Endothelial cell (in vitro differentiated cells): ENCODE measurements at regions not wholly inside any gene's neighbourhood (a gene's known extent, or its start where the extent isn't known, plus 50 kb on each side); places are given as distances from the start of the nearest gene placed in this dataset.

Experiments
- DNase-seq: peaks from one replicate; pipeline ENCODE4 v3.0.0; 2021; ENCODE audit warnings: low spot score
- H3K27ac Mint-ChIP-seq: one replicate; pipeline ENCODE4 v1.8.0; 2021; ENCODE audit warnings: mixed read lengths, inconsistent platforms; ENCODE audit not compliant: unreplicated experiment
- H3K27me3 Mint-ChIP-seq: one replicate; pipeline ENCODE4 v1.8.0; 2021; ENCODE audit warnings: mild to moderate bottlenecking, moderate library complexity, mixed read lengths, inconsistent platforms; ENCODE audit not compliant: unreplicated experiment
- H3K36me3 Mint-ChIP-seq: one replicate; pipeline ENCODE4 v1.8.0; 2021; ENCODE audit warnings: mild to moderate bottlenecking, low read depth, mixed read lengths, inconsistent platforms; ENCODE audit not compliant: unreplicated experiment
- H3K4me1 Mint-ChIP-seq: one replicate; pipeline ENCODE4 v1.8.0; 2021; ENCODE audit warnings: mild to moderate bottlenecking, mixed read lengths, inconsistent platforms; ENCODE audit not compliant: unreplicated experiment
- H3K4me3 Mint-ChIP-seq: one replicate; pipeline ENCODE4 v1.8.0; 2021; ENCODE audit warnings: mild to moderate bottlenecking, mixed read lengths, inconsistent platforms; ENCODE audit not compliant: unreplicated experiment
- H3K9me3 Mint-ChIP-seq: one replicate; pipeline ENCODE4 v1.8.0; 2021; ENCODE audit warnings: mixed read lengths, inconsistent platforms; ENCODE audit not compliant: unreplicated experiment
- TF ChIP-seq, protein P1 (sequence below): fragments of 200-600 bp; sonication (generic); IDR thresholded peaks from one replicate; pipeline ENCODE4 v1.5.0; 2021; ENCODE audit warnings: antibody characterized with exemption; ENCODE audit not compliant: unreplicated experiment

DNA sequence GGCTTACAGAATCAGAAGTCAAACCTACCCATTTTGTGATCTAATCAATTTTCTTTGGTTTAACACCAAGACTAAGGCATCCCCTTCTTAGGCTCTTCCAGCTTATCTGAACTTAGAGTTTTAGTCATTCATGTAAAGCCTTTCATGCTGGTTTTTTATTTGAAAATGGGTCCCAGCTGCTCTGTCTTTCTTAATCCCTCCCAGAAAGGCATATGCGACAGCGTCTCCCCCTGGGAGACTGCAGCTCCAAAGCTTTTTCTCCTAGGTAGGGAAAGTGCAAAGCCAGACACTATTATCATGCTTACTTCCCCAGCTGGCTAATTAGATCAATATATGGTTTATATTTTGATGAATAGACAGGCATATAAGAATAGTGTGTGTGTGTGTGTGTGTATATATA lies 96.6 kb upstream of the E2F7 start:
- Mint-ChIP-seq H3K4me3 (no peak overlapping the region), H3K27me3 (no peaks in the 10 kb centered on the region), H3K27ac (no peak overlapping the region), H3K9me3 (no peaks in the 10 kb centered on the region), H3K36me3 (no peaks in the 10 kb centered on the region), H3K4me1 (no peaks in the 10 kb centered on the region)
- no peak for DNase-seq
- TF ChIP-seq, protein P1, sequence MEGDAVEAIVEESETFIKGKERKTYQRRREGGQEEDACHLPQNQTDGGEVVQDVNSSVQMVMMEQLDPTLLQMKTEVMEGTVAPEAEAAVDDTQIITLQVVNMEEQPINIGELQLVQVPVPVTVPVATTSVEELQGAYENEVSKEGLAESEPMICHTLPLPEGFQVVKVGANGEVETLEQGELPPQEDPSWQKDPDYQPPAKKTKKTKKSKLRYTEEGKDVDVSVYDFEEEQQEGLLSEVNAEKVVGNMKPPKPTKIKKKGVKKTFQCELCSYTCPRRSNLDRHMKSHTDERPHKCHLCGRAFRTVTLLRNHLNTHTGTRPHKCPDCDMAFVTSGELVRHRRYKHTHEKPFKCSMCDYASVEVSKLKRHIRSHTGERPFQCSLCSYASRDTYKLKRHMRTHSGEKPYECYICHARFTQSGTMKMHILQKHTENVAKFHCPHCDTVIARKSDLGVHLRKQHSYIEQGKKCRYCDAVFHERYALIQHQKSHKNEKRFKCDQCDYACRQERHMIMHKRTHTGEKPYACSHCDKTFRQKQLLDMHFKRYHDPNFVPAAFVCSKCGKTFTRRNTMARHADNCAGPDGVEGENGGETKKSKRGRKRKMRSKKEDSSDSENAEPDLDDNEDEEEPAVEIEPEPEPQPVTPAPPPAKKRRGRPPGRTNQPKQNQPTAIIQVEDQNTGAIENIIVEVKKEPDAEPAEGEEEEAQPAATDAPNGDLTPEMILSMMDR, result no peak

DNA sequence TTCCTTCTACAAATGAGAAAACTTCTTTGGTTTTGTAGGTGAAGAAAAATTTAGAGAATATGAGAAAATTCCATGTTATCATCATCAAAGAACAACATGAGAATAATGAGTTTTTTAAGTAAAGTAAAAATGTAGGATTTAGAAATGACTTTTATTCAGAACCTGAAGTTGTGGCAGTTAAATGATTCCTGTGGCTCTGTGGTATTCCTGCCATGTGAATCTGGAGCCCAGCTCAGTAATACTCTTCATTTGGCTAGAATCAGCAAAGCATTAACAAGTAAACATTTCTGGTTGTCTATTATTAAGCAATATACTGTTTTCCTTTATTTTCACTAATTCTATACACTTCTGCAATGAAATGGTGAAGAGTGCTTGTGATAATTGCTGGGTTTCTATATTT lies 95.6 kb upstream of the E2F7 start:
- TF ChIP-seq, protein P1, result no peak
- Mint-ChIP-seq H3K36me3 (no peaks in the 10 kb centered on the region), H3K27me3 (no peaks in the 10 kb centered on the region), H3K4me1 (no peaks in the 10 kb centered on the region), H3K9me3 (no peaks in the 10 kb centered on the region), H3K27ac (no peak overlapping the region), H3K4me3 (no peak overlapping the region)
- no peak for DNase-seq

DNA sequence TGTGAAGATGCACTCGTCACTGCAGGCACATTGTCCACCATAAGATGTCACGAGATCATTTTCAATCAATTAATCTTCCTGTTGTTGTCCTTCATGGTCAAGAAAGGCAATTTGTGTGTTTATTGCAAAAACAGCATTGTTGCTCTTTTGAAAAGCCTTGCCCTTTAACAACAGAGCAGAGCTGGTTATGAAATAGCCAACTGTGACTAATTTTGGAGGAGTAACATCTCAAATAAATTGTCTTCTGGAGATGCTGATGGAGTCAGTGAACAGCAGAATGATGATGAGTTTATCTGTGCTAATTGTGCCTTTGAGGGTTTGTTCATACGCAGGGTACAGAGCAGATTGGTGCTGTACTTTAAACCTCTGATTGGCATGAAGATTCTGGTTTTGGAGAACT lies 88.3 kb upstream of the E2F7 start:
- no peak for DNase-seq
- no peaks in the 10 kb centered on the region for H3K4me1 Mint-ChIP-seq

DNA sequence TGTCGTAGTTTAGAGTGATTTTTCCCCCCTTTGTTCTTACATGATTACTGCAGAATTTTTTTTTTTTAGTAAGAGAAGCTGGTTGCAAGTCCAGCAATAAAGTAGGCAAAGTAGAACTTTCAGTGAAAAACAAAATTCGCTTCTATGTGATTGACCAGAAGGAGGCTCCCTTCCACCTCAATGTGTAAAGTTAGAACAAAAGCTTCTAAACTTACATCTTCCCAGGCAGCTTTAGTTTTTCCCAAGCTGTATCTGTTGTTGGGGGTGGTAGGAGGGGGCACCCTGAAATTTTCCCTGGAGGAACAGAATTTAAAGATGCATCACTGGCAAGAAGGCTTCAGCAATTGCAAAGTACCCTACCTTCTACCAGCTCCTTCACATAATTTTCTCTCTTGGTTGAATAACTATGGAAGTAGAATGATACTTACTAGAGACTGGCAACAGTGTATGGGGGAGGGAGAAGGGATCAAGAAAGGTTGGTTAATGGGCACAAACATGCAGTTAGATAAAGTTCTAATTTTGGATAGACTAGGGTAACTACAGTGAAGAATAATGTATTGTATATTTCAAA lies 87.3 kb upstream of the E2F7 start:
- Mint-ChIP-seq H3K36me3 (no peaks in the 10 kb centered on the region), H3K4me3 (no peak overlapping the region), H3K27ac (no peak overlapping the region), H3K9me3 (peaks cover 5% of the 10 kb centered on the region), H3K4me1 (peaks cover under 1% of the 10 kb centered on the region), H3K27me3 (no peaks in the 10 kb centered on the region)
- TF ChIP-seq, protein P1, result no peak
- no peak for DNase-seq

More for the DNA sequence above, 88.3 kb upstream of the E2F7 start:
- Mint-ChIP-seq H3K4me3 (no peak overlapping the region), H3K9me3 (peaks cover 5% of the 10 kb centered on the region), H3K36me3 (no peaks in the 10 kb centered on the region), H3K27ac (no peak overlapping the region), H3K27me3 (no peaks in the 10 kb centered on the region)
- TF ChIP-seq, protein P1, result no peak

DNA sequence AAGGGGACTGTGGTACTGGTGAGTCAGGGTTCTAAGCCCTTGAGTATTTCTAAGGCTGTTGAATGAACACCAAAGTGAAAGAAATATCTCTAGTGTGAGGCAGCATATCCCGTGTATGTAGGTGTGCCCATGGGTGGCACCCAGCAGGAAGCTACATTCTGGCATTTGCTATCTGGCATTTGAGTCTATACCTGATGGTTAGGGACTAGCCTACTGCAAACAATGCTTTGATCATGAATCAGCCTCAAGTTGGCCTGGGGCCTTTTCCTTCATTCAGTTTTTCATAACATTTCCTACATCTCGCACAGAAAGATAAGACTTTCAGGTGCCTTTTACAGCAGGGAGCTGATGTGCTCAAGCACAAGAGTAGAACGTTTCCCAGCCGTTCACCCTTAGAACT lies 85.7 kb upstream of the E2F7 start:
- no peaks in the 10 kb centered on the region for H3K27me3 Mint-ChIP-seq

More for the DNA sequence above, 85.7 kb upstream of the E2F7 start:
- TF ChIP-seq, protein P1, result no peak
- no peak overlapping the region for H3K27ac Mint-ChIP-seq
- H3K4me1 Mint-ChIP-seq, result peaks cover 8% of the 10 kb centered on the region
- no peak for DNase-seq
- H3K9me3 Mint-ChIP-seq, result peaks cover 11% of the 10 kb centered on the region
- no peak overlapping the region for H3K4me3 Mint-ChIP-seq
- H3K36me3 Mint-ChIP-seq, result no peaks in the 10 kb centered on the region
